ENCODE measurements at regions not wholly inside any gene's neighbourhood (a gene's known extent, or its start where the extent isn't known, plus 50 kb on each side); places are given as distances from the start of the nearest gene placed in this dataset.

GRCh38 chr2:52805901-52806410, 961.6 kb upstream of the CHAC2 start:
- DNase-seq = no peak

GRCh38 chr2:52794581-52794980, 973.0 kb upstream of the CHAC2 start:
- no peak for DNase-seq

- no peak for DNase-seq
These were observed 988.2 kb upstream of the CHAC2 start for GRCh38 chr2:52779446-52779845.

GRCh38 chr2:52776571-52776970, 991.0 kb upstream of the CHAC2 start:
- DNase-seq = no peak

- DNase-seq = no peak
These were observed 991.9 kb upstream of the CHAC2 start for GRCh38 chr2:52775674-52776073.

GRCh38 chr2:52765735-52766134, 1001.9 kb upstream of the CHAC2 start:
- DNase-seq = no peak

- DNase-seq = no peak
These were observed 1017.8 kb upstream of the CHAC2 start for GRCh38 chr2:52749764-52750163.

- DNase-seq = no peak
These were observed 1022.5 kb upstream of the CHAC2 start for GRCh38 chr2:52745144-52745543.

- DNase-seq = no peak
These were observed 1034.7 kb upstream of the CHAC2 start for GRCh38 chr2:52732849-52733395.

- DNase-seq = no peak
These were observed 1043.0 kb upstream of the CHAC2 start for GRCh38 chr2:52724585-52724984.

- DNase-seq = no peak
These were observed 1049.8 kb upstream of the CHAC2 start for GRCh38 chr2:52717836-52718235.

- DNase-seq = no peak
These were observed 1056.6 kb upstream of the CHAC2 start for GRCh38 chr2:52710810-52711618.

- DNase-seq = no peak
These were observed 1063.4 kb upstream of the CHAC2 start for GRCh38 chr2:52704251-52704650.

- DNase-seq = no peak
These were observed 1064.6 kb upstream of the CHAC2 start for GRCh38 chr2:52703004-52703403.

- no peak for DNase-seq
These were observed 1069.2 kb upstream of the CHAC2 start for GRCh38 chr2:52698408-52698807.

- no peak for DNase-seq
These were observed 1069.9 kb upstream of the CHAC2 start for GRCh38 chr2:52697690-52698089.

- no peak for DNase-seq
These were observed 1071.9 kb upstream of the CHAC2 start for GRCh38 chr2:52695731-52696130.

GRCh38 chr2:52686935-52687334, 1080.7 kb upstream of the CHAC2 start:
- DNase-seq = no peak

GRCh38 chr2:52676056-52676455, 1091.5 kb upstream of the CHAC2 start:
- DNase-seq = no peak

- DNase-seq = no peak
These were observed 1098.9 kb upstream of the CHAC2 start for GRCh38 chr2:52668724-52669123.

- no peak for DNase-seq
These were observed 1108.1 kb upstream of the CHAC2 start for GRCh38 chr2:52659546-52659945.

- no peak for DNase-seq
These were observed 1109.0 kb upstream of the CHAC2 start for GRCh38 chr2:52658598-52658997.

- no peak for DNase-seq
These were observed 1127.9 kb upstream of the CHAC2 start for GRCh38 chr2:52639692-52640091.

- no peak for DNase-seq
These were observed 1135.1 kb upstream of the CHAC2 start for GRCh38 chr2:52632543-52632942.

- no peak for DNase-seq
These were observed 1137.7 kb upstream of the CHAC2 start for GRCh38 chr2:52629944-52630343.

Measured in RPMI8226 (cell line).